Vagina (tissue), 2 donors: ENCODE measurements at regions not wholly inside any gene's neighbourhood (a gene's known extent, or its start where the extent isn't known, plus 50 kb on each side); places are given as distances from the start of the nearest gene placed in this dataset.

Source experiments
- CTCF ChIP-seq, 3 experiments: fragments of 450-650 bp in 2 of 3; fragments of 200-600 bp in 1 of 3; sonication (generic) in 1 of 3; IDR thresholded peaks; one replicate each; pipeline ENCODE4 v1.5.1; 2017 to 2019; ENCODE audit warnings: antibody characterized with exemption in 3 of 3, mild to moderate bottlenecking in 2 of 3, moderate library complexity in 2 of 3
- POLR2A ChIP-seq, 2 donors: fragments of 450-650 bp; IDR thresholded peaks; one replicate each; pipeline ENCODE4 v1.6.1; 2017; ENCODE audit warnings: antibody characterized with exemption in 2 of 2, mild to moderate bottlenecking in 2 of 2, moderate library complexity in 2 of 2
- POLR2AphosphoS5 ChIP-seq, 2 donors: sonication (generic); formaldehyde crosslinking; IDR thresholded peaks; one replicate each; pipeline ENCODE4 v1.9.0; 2017; ENCODE audit warnings: antibody characterized with exemption in 2 of 2, mild to moderate bottlenecking in 2 of 2, low read depth in 1 of 2; ENCODE audit not compliant: insufficient read depth in 1 of 2

DNA sequence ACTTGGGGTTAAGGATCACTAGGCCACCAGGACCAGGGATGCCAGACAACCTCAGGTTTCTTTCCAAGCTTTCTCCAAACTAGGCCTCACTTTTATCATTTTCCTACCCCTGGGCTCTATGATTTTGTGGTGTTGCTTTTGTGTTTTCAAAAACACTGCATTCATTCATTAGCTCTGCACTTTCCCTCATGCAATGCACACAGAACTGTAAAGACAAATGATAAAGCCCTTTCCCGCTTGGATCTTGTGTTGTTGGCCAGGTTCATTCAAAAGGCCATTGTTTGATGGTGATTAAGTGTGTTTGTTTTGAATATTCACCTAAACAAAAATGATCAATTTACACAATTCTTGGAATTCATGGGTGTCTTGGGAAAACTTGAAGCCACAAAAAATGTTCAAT is 210.7 kb upstream of the TNP1 start:
- TF ChIP-seq CTCF (IDR thresholded peaks at IDR 0.05) (no peak), POLR2AphosphoS5 (IDR thresholded peaks at IDR 0.05; ENCODE audit: insufficient read depth in 1 of 2, low read depth in 1 of 2) (no peak), POLR2A (IDR thresholded peaks at IDR 0.05) (no peak)
